HCT116 (cell line): ENCODE measurements at regions not wholly inside any gene's neighbourhood (a gene's known extent, or its start where the extent isn't known, plus 50 kb on each side); places are given as distances from the start of the nearest gene placed in this dataset.

ENCODE experiments used
- ATF3 ChIP-seq: IDR thresholded peaks from 2 replicates; pipeline ENCODE4 v1.6.1; 2012
- CBX3 ChIP-seq: IDR thresholded peaks from 2 replicates; pipeline ENCODE4 v1.6.1; 2012; ENCODE audit warnings: low read depth
- CEBPB ChIP-seq: IDR thresholded peaks from 2 replicates; pipeline ENCODE4 v1.6.1; 2012; ENCODE audit warnings: low read depth
- CTCF ChIP-seq, 3 experiments: fragments of 200-600 bp in 1 of 3; sonication (generic) in 1 of 3; IDR thresholded peaks in 2 of 3; conservative IDR thresholded peaks in 1 of 3; 2 replicates each; pipeline ENCODE4 v1.5.1; 2012 to 2017; ENCODE audit warnings: low read depth in 2 of 3, low read length in 2 of 3, antibody characterized with exemption in 1 of 3, borderline replicate concordance in 1 of 3, control low read depth in 1 of 3, mild to moderate bottlenecking in 1 of 3, mixed read lengths in 1 of 3, mixed run types in 1 of 3, moderate library complexity in 1 of 3; ENCODE audit not compliant: insufficient read depth in 1 of 3
- EZH2 ChIP-seq: fragments of 200-600 bp; sonication (generic); IDR thresholded peaks from 2 replicates; pipeline ENCODE4 v1.6.1; 2017; ENCODE audit warnings: antibody characterized with exemption, mixed run types
- JUND ChIP-seq: IDR thresholded peaks from 2 replicates; pipeline ENCODE4 v1.6.1; 2012
- MAX ChIP-seq: IDR thresholded peaks from 2 replicates; pipeline ENCODE4 v1.6.1; 2012
- POLR2A ChIP-seq: IDR thresholded peaks from 2 replicates; pipeline ENCODE4 v1.7.0; 2011; ENCODE audit warnings: borderline replicate concordance; ENCODE audit not compliant: insufficient read depth, insufficient read length; ENCODE audit errors: extremely low read depth
- POLR2AphosphoS5 ChIP-seq: IDR thresholded peaks from 2 replicates; pipeline ENCODE4 v1.6.1; 2011; ENCODE audit warnings: mild to moderate bottlenecking, low read depth, low read length, moderate library complexity
- RAD21 ChIP-seq: IDR thresholded peaks from 2 replicates; pipeline ENCODE4 v1.6.1; 2012; ENCODE audit warnings: low read depth, mild to moderate bottlenecking
- REST ChIP-seq: IDR thresholded peaks from 2 replicates; pipeline ENCODE4 v1.6.1; 2012; ENCODE audit warnings: low read depth
- SP1 ChIP-seq: IDR thresholded peaks from 2 replicates; pipeline ENCODE4 v1.6.1; 2012; ENCODE audit warnings: low read depth
- ZBTB33 ChIP-seq: IDR thresholded peaks from 2 replicates; pipeline ENCODE4 v1.6.1; 2011; ENCODE audit warnings: mild to moderate bottlenecking, low read length, moderate library complexity; ENCODE audit not compliant: insufficient replicate concordance; ENCODE audit errors: extremely low read depth
- ZNF274 ChIP-seq: fragments of 200-500 bp; sonication (Bioruptor generic); IDR thresholded peaks from 2 replicates; pipeline ENCODE4 v1.6.1; 2014; ENCODE audit warnings: mild to moderate bottlenecking, low read depth, low read length, inconsistent platforms

- TF ChIP-seq CTCF (IDR thresholded peaks at IDR 0.05 in 2 of 3, conservative IDR thresholded peaks at IDR 0.05 in 1 of 3; ENCODE audit: borderline replicate concordance in 1 of 3, insufficient read depth in 1 of 3, low read depth in 2 of 3, low read length in 2 of 3) (no peak), CEBPB (no peak), EZH2 (no peak), JUND (no peak), MAX (no peak), CBX3 (no peak), RAD21 (no peak), POLR2A (no peak), REST (no peak), SP1 (no peak), ATF3 (no peak), POLR2AphosphoS5 (no peak), ZNF274 (no peak), ZBTB33 (no peak)
Measured at GRCh38 chr10:120067427-120067826, 174.9 kb downstream of the SEC23IP start.
